ENCODE measurements at regions not wholly inside any gene's neighbourhood (a gene's known extent, or its start where the extent isn't known, plus 50 kb on each side); places are given as distances from the start of the nearest gene placed in this dataset.

GRCh38 chr14:89629383-89629782, 212.3 kb upstream of the FOXN3 start:
- no peak for DNase-seq (ENCODE audit: low spot score)

GRCh38 chr14:89628521-89628920, 211.5 kb upstream of the FOXN3 start:
- DNase-seq (ENCODE audit: low spot score): no peak

- no peak for DNase-seq (ENCODE audit: low spot score)
Measured at GRCh38 chr14:89626233-89626806, 209.3 kb upstream of the FOXN3 start.

- DNase-seq (ENCODE audit: low spot score): no peak
Measured at GRCh38 chr14:89625731-89626232, 208.7 kb upstream of the FOXN3 start.

- no peak for DNase-seq (ENCODE audit: low spot score)
Measured at GRCh38 chr14:89625244-89625713, 208.2 kb upstream of the FOXN3 start.

- no peak for DNase-seq (ENCODE audit: low spot score)
Measured at GRCh38 chr14:89624500-89625156, 207.6 kb upstream of the FOXN3 start.

GRCh38 chr14:89621791-89622638, 205.0 kb upstream of the FOXN3 start:
- no peak for DNase-seq (ENCODE audit: low spot score)

- DNase-seq (ENCODE audit: low spot score): no peak
Measured at GRCh38 chr14:89621009-89621421, 204.0 kb upstream of the FOXN3 start.

GRCh38 chr14:89620436-89620835, 203.4 kb upstream of the FOXN3 start:
- DNase-seq (ENCODE audit: low spot score): no peak

- DNase-seq (ENCODE audit: low spot score): no peak
Measured at GRCh38 chr14:89619596-89619995, 202.6 kb upstream of the FOXN3 start.

GRCh38 chr14:89618811-89619551, 201.9 kb upstream of the FOXN3 start:
- DNase-seq (ENCODE audit: low spot score): no peak

- DNase-seq (ENCODE audit: low spot score): no peak
Measured at GRCh38 chr14:89618330-89618708, 201.3 kb upstream of the FOXN3 start.

GRCh38 chr14:89617481-89618329, 200.7 kb upstream of the FOXN3 start:
- DNase-seq (ENCODE audit: low spot score): no peak

- DNase-seq (ENCODE audit: low spot score): no peak
Measured at GRCh38 chr14:89616852-89617341, 199.9 kb upstream of the FOXN3 start.

GRCh38 chr14:89616425-89616824, 199.4 kb upstream of the FOXN3 start:
- no peak for DNase-seq (ENCODE audit: low spot score)

- DNase-seq (ENCODE audit: low spot score): no peak
Measured at GRCh38 chr14:89615421-89615820, 198.4 kb upstream of the FOXN3 start.

GRCh38 chr14:89614009-89614691, 197.1 kb upstream of the FOXN3 start:
- DNase-seq (ENCODE audit: low spot score): no peak

- DNase-seq (ENCODE audit: low spot score): no peak
Measured at GRCh38 chr14:89613260-89614008, 196.4 kb upstream of the FOXN3 start.

- no peak for DNase-seq (ENCODE audit: low spot score)
Measured at GRCh38 chr14:89609500-89610100, 192.6 kb upstream of the FOXN3 start.

Measured in A172 (cell line).